Suprapubic skin (tissue), 3 donors: ENCODE measurements at regions not wholly inside any gene's neighbourhood (a gene's known extent, or its start where the extent isn't known, plus 50 kb on each side); places are given as distances from the start of the nearest gene placed in this dataset.

ENCODE experiments used
- EP300 ChIP-seq: sonication (generic); formaldehyde crosslinking; IDR thresholded peaks from one replicate; pipeline ENCODE4 v1.6.1; 2017; ENCODE audit warnings: antibody characterized with exemption
- TF ChIP-seq, protein P1 (sequence below), 2 donors: fragments of 200-600 bp in 1 of 2; fragments of 450-650 bp in 1 of 2; sonication (generic) in 1 of 2; IDR thresholded peaks; one replicate each; pipeline ENCODE4 v1.5.1; 2016 to 2019; ENCODE audit warnings: antibody characterized with exemption in 2 of 2, mild to moderate bottlenecking in 1 of 2, moderate library complexity in 1 of 2

DNA sequence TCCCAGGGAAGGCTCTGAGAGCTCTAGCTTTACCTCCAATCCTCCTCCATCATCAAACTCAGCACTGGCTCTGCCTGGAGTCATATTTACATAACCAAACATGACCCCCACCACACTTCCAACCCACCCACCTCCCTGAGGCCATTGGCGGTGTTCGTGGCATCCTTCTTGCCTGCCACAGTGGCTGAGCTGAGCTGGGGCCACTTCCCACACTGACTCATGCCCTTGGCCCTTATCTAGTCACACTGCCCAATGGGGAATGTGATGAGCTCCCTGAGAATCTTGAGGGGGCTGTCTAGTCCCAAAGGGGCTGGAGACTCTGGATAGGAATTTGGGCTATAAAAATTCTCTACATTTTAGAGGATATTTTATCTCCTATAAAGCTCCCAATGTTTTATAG, 230.9 kb upstream of the IRF2BP2 start:
- TF ChIP-seq, protein P1, sequence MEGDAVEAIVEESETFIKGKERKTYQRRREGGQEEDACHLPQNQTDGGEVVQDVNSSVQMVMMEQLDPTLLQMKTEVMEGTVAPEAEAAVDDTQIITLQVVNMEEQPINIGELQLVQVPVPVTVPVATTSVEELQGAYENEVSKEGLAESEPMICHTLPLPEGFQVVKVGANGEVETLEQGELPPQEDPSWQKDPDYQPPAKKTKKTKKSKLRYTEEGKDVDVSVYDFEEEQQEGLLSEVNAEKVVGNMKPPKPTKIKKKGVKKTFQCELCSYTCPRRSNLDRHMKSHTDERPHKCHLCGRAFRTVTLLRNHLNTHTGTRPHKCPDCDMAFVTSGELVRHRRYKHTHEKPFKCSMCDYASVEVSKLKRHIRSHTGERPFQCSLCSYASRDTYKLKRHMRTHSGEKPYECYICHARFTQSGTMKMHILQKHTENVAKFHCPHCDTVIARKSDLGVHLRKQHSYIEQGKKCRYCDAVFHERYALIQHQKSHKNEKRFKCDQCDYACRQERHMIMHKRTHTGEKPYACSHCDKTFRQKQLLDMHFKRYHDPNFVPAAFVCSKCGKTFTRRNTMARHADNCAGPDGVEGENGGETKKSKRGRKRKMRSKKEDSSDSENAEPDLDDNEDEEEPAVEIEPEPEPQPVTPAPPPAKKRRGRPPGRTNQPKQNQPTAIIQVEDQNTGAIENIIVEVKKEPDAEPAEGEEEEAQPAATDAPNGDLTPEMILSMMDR (IDR thresholded peaks at IDR 0.05): no peak
- no peak for TF ChIP-seq EP300
